SK-N-DZ (cell line): ENCODE measurements at regions not wholly inside any gene's neighbourhood (a gene's known extent, or its start where the extent isn't known, plus 50 kb on each side); places are given as distances from the start of the nearest gene placed in this dataset.
"Not testable (repeated sequence)": the region's sequence is repeated elsewhere in the genome, so short reads cannot be mapped to it uniquely, and the experiment has no call there.

Experiments used
- DNase-seq: peaks from one replicate; pipeline ENCODE4 v3.0.0-alpha.2; 2015; ENCODE audit warnings: low spot score

- DNase-seq: no peak
Observed at GRCh38 chr15:46933332-46933731, 784.0 kb upstream of the SEMA6D start.

GRCh38 chr15:46934851-46935250, 782.5 kb upstream of the SEMA6D start:
- DNase-seq: no peak

- DNase-seq: no peak
Observed at GRCh38 chr15:46938169-46938568, 779.1 kb upstream of the SEMA6D start.

- no peak for DNase-seq
Observed at GRCh38 chr15:46941241-46941640, 776.1 kb upstream of the SEMA6D start.

GRCh38 chr15:46946953-46947352, 770.4 kb upstream of the SEMA6D start:
- no peak for DNase-seq

- no peak for DNase-seq
Observed at GRCh38 chr15:46955576-46955975, 761.7 kb upstream of the SEMA6D start.

- DNase-seq: no peak
Observed at GRCh38 chr15:46956456-46956855, 760.8 kb upstream of the SEMA6D start.

- no peak for DNase-seq
Observed at GRCh38 chr15:46956881-46957280, 760.4 kb upstream of the SEMA6D start.

- no peak for DNase-seq
Observed at GRCh38 chr15:46960581-46960980, 756.7 kb upstream of the SEMA6D start.

GRCh38 chr15:46961795-46962194, 755.5 kb upstream of the SEMA6D start:
- DNase-seq: peak; percentile 93

GRCh38 chr15:46988055-46988454, 729.2 kb upstream of the SEMA6D start:
- not testable (repeated sequence) for DNase-seq

- DNase-seq: no peak
Observed at GRCh38 chr15:46996359-46996758, 720.9 kb upstream of the SEMA6D start.

GRCh38 chr15:46997501-46997900, 719.8 kb upstream of the SEMA6D start:
- no peak for DNase-seq

- no peak for DNase-seq
Observed at GRCh38 chr15:47003568-47003967, 713.7 kb upstream of the SEMA6D start.

GRCh38 chr15:47013446-47013845, 703.9 kb upstream of the SEMA6D start:
- DNase-seq: no peak

GRCh38 chr15:47027322-47027946, 689.9 kb upstream of the SEMA6D start:
- DNase-seq: peak; percentile 31

GRCh38 chr15:47035475-47036406, 681.6 kb upstream of the SEMA6D start:
- DNase-seq: no peak

GRCh38 chr15:47037003-47037402, 680.3 kb upstream of the SEMA6D start:
- DNase-seq: no peak

GRCh38 chr15:47039225-47039624, 678.1 kb upstream of the SEMA6D start:
- DNase-seq: no peak

- DNase-seq: no peak
Observed at GRCh38 chr15:47041301-47041700, 676.0 kb upstream of the SEMA6D start.

GRCh38 chr15:47047981-47048380, 669.3 kb upstream of the SEMA6D start:
- DNase-seq: not testable (repeated sequence)

GRCh38 chr15:47066392-47066791, 650.9 kb upstream of the SEMA6D start:
- no peak for DNase-seq

GRCh38 chr15:47077846-47078245, 639.5 kb upstream of the SEMA6D start:
- DNase-seq: not testable (repeated sequence)
